ENCODE measurements at regions not wholly inside any gene's neighbourhood (a gene's known extent, or its start where the extent isn't known, plus 50 kb on each side); places are given as distances from the start of the nearest gene placed in this dataset.

DNA sequence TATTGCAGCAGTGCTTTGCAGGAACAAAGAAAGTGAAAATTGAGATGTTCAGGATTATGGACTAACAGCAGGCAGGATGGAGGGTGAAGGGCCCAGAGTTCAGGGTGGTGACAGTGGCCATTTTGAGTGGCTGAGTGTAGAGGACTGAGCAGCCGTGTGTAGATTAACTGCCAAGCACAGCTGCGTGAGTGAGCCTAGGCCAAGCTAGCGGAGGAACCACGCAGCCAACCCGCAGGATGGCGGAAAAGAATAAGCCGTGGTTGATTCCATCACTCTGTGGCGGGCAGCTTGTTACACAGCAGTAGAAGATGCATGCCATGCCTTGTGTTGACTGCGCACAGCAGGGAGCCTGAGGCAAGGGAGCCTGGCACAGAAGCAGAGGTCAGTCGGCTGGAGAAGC is 102.5 kb upstream of the KIF26B start:
- Mint-ChIP-seq H3K4me3 (ENCODE audit: unreplicated experiment) (no peak overlapping the region), H3K4me1 (ENCODE audit: low read depth, unreplicated experiment) (peaks cover 26% of the 10 kb centered on the region), H3K9me3 (ENCODE audit: unreplicated experiment) (no peaks in the 10 kb centered on the region), H3K36me3 (ENCODE audit: insufficient read depth, unreplicated experiment) (peaks cover 25% of the 10 kb centered on the region), H3K27ac (ENCODE audit: unreplicated experiment) (no peak overlapping the region), H3K27me3 (ENCODE audit: insufficient read depth, unreplicated experiment) (no peaks in the 10 kb centered on the region)
- no peak for DNase-seq
- TF ChIP-seq, protein P1, sequence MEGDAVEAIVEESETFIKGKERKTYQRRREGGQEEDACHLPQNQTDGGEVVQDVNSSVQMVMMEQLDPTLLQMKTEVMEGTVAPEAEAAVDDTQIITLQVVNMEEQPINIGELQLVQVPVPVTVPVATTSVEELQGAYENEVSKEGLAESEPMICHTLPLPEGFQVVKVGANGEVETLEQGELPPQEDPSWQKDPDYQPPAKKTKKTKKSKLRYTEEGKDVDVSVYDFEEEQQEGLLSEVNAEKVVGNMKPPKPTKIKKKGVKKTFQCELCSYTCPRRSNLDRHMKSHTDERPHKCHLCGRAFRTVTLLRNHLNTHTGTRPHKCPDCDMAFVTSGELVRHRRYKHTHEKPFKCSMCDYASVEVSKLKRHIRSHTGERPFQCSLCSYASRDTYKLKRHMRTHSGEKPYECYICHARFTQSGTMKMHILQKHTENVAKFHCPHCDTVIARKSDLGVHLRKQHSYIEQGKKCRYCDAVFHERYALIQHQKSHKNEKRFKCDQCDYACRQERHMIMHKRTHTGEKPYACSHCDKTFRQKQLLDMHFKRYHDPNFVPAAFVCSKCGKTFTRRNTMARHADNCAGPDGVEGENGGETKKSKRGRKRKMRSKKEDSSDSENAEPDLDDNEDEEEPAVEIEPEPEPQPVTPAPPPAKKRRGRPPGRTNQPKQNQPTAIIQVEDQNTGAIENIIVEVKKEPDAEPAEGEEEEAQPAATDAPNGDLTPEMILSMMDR (IDR thresholded peaks at IDR 0.05; ENCODE audit: insufficient read depth in 1 of 2, low read depth in 1 of 2, low read length in 1 of 2, severe bottlenecking in 1 of 2, unreplicated experiment in 1 of 2) = no peak
- no peaks in the 10 kb centered on the region; the same call in 1 of the 2 replicates for H3K36me3 ChIP-seq (ENCODE audit: control insufficient read depth, insufficient read depth, low read length)
- CTCF ChIA-PET = interaction anchor here (0.6 to 0.7 kb wide), 2 partner anchors 10 to 446 kb away, joined by 4 read pairs; no protein-coding TSS in a partner anchor
- no peak overlapping the region for H3K4me3 ChIP-seq (ENCODE audit: low read depth, low read length)
- POLR2A ChIA-PET = no interaction called here
- no peaks in the 10 kb centered on the region for H3K4me1 ChIP-seq
- intact Hi-C loops (cut with micrococcal nuclease; ENCODE audit: unreplicated experiment) = no loop called here
- BruUV-seq (replicated peaks) = no TSS peak
- no peaks in the 10 kb centered on the region for H3K27me3 ChIP-seq (replicated peaks; ENCODE audit: control insufficient read depth, insufficient read depth, low read length)
- H3K9me3 ChIP-seq = no peaks in the 10 kb centered on the region

DNA sequence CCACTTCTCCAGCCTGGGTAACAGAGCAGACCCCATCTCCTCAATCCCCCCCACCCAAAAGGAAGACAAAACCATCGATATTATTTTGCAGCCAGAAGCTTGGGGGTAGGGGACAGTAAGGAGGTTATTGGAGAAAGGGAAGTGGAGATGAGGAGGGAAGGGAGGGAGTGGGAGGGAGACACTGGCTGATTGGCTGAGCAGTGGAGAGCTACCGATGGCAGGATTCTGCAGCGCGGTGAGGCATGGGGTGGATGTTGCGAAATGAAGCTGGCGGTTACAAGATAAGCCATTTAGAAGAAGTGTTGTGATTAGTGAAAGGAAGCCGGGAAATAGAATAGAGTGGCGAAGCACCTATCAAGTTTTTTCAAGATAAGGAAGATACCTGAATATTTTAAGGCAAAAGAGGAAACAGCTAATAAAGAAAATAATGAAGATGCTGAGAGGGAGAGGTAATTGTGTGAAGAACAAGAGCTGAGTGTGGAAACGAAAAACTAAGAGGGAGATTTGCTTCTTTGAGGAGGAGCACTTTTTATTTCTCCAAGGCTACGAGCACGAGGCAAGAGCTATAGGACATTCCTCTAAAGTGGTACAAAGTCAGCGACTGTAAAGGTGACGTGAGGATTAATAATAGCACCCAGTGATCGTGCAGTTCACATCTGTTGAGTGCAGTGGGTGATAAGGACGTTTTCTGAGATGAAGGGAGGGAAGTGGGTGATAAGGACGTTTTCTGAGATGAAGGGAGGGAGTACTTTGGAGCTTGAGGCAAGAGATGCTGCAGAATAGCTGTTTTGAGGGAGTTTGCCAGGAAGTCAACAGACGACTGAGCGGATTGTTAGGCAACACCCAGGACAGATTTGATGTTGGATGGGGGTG is 103.2 kb upstream of the KIF26B start:
- Mint-ChIP-seq H3K36me3 (ENCODE audit: insufficient read depth, unreplicated experiment) (peaks cover 25% of the 10 kb centered on the region), H3K4me3 (ENCODE audit: unreplicated experiment) (peak overlapping the region; percentile 6), H3K27ac (ENCODE audit: unreplicated experiment) (no peak overlapping the region), H3K9me3 (ENCODE audit: unreplicated experiment) (no peaks in the 10 kb centered on the region), H3K27me3 (ENCODE audit: insufficient read depth, unreplicated experiment) (no peaks in the 10 kb centered on the region), H3K4me1 (ENCODE audit: low read depth, unreplicated experiment) (peaks cover 30% of the 10 kb centered on the region)
- peak in 1 of 2 experiments; percentile 48 for DNase-seq
- ChIA-PET POLR2A (no interaction called here), CTCF (interaction anchor here (0.6 to 0.7 kb wide), 2 partner anchors 9 to 445 kb away, joined by 4 read pairs; no protein-coding TSS in a partner anchor)
- H3K27me3 ChIP-seq (replicated peaks; ENCODE audit: control insufficient read depth, insufficient read depth, low read length) = no peaks in the 10 kb centered on the region
- intact Hi-C loops (cut with micrococcal nuclease; ENCODE audit: unreplicated experiment) = no loop called here
- no TSS peak for BruUV-seq (replicated peaks)
- no peak overlapping the region for H3K4me3 ChIP-seq (ENCODE audit: low read depth, low read length)
- H3K4me1 ChIP-seq = peaks cover 4% of the 10 kb centered on the region
- no peaks in the 10 kb centered on the region for H3K9me3 ChIP-seq
- TF ChIP-seq, protein P1 (IDR thresholded peaks at IDR 0.05; ENCODE audit: insufficient read depth in 1 of 2, low read depth in 1 of 2, low read length in 1 of 2, severe bottlenecking in 1 of 2, unreplicated experiment in 1 of 2) = no peak
- H3K36me3 ChIP-seq (ENCODE audit: control insufficient read depth, insufficient read depth, low read length) = no peaks in the 10 kb centered on the region; the same call in 1 of the 2 replicates

DNA sequence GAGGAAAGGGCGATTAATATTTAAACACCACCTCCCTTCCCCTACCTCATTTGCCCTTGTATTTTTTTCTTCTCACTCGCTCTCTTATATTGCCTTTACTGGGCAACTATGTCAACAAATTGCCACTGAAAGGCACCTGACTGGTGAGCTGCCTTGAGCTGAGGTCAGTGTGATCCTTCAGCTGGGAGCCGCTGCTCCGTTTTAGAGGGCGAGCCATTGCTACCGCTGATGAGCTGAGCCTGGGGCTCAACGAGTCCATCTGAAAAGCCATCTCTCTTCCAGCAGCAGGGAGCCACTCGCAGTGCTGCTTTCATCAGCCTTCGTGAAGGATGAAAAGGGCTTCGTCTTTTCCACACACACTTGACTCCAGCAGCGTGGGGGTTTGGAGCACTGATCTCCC is 108.0 kb upstream of the KIF26B start:
- H3K36me3 ChIP-seq (ENCODE audit: control insufficient read depth, insufficient read depth, low read length) = no peaks in the 10 kb centered on the region
- no peak overlapping the region for H3K4me3 ChIP-seq (ENCODE audit: low read depth, low read length)
- peaks cover 10% of the 10 kb centered on the region for H3K36me3 Mint-ChIP-seq (ENCODE audit: insufficient read depth, unreplicated experiment)
- BruUV-seq (replicated peaks) = no TSS peak
- intact Hi-C loops (cut with micrococcal nuclease; ENCODE audit: unreplicated experiment) = loop anchor here (10.0 kb wide), 1 partner anchor 312 kb away; a partner anchor contains a TSS
- POLR2A ChIA-PET = no interaction called here
- peak overlapping the region; percentile 39 for H3K27ac Mint-ChIP-seq (ENCODE audit: unreplicated experiment)
- CTCF ChIA-PET = no interaction called here
- peaks cover 40% of the 10 kb centered on the region for H3K4me1 ChIP-seq
- H3K27me3 Mint-ChIP-seq (ENCODE audit: insufficient read depth, unreplicated experiment) = no peaks in the 10 kb centered on the region
- H3K4me1 Mint-ChIP-seq (ENCODE audit: low read depth, unreplicated experiment) = peaks cover 32% of the 10 kb centered on the region
- peak overlapping the region; percentile 47 for H3K4me3 Mint-ChIP-seq (ENCODE audit: unreplicated experiment)
- H3K9me3 Mint-ChIP-seq (ENCODE audit: unreplicated experiment) = no peaks in the 10 kb centered on the region
- TF ChIP-seq, protein P1 (IDR thresholded peaks at IDR 0.05; ENCODE audit: insufficient read depth in 1 of 2, low read depth in 1 of 2, low read length in 1 of 2, severe bottlenecking in 1 of 2, unreplicated experiment in 1 of 2) = no peak
- no peak for DNase-seq
- H3K9me3 ChIP-seq = no peaks in the 10 kb centered on the region
- no peaks in the 10 kb centered on the region for H3K27me3 ChIP-seq (replicated peaks; ENCODE audit: control insufficient read depth, insufficient read depth, low read length)
